ENCODE measurements at regions not wholly inside any gene's neighbourhood (a gene's known extent, or its start where the extent isn't known, plus 50 kb on each side); places are given as distances from the start of the nearest gene placed in this dataset.

DNA sequence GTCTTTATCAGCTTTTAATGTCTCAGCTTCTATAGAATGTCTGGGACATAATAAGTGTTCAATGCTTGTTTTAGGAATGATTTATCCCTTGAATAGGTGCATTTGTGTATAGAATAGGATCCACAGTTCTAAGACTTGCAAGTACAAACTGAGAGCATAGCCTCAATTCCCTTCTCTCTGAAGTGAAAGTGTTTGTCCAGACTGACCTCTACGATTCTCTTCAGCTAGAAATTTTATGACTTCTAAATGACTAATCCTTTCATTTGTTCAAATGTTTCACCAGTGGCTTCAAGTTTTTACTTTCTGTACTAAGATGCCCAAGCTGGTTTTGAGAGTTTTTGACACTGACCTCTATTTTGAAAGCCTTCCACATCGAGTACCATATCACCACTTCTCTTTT, 608.2 kb upstream of the ADGRL4 start:
- Histone ChIP-seq H3K9me3 (ENCODE audit: control insufficient read depth in 4 of 4, insufficient read depth in 3 of 4, low read length in 3 of 4) (no peaks in the 10 kb centered on the region), H3K4me3 (no peak overlapping the region), H3K36me3 (ENCODE audit: control insufficient read depth in 4 of 4, insufficient read depth in 4 of 4, low read length in 4 of 4) (no peaks in the 10 kb centered on the region), H3K27me3 (ENCODE audit: control insufficient read depth in 3 of 3, insufficient read depth in 3 of 3, low read length in 2 of 3) (no peaks in the 10 kb centered on the region), H3K27ac (ENCODE audit: low read depth in 1 of 2, low read length in 1 of 2) (no peak overlapping the region), H3K4me1 (ENCODE audit: control insufficient read depth in 5 of 5, insufficient read depth in 5 of 5, low read length in 5 of 5) (no peaks in the 10 kb centered on the region), H3K9ac (ENCODE audit: insufficient read depth in 1 of 2, low read length in 2 of 2) (no peak overlapping the region)
- no peak for DNase-seq
- TF ChIP-seq, protein P1, sequence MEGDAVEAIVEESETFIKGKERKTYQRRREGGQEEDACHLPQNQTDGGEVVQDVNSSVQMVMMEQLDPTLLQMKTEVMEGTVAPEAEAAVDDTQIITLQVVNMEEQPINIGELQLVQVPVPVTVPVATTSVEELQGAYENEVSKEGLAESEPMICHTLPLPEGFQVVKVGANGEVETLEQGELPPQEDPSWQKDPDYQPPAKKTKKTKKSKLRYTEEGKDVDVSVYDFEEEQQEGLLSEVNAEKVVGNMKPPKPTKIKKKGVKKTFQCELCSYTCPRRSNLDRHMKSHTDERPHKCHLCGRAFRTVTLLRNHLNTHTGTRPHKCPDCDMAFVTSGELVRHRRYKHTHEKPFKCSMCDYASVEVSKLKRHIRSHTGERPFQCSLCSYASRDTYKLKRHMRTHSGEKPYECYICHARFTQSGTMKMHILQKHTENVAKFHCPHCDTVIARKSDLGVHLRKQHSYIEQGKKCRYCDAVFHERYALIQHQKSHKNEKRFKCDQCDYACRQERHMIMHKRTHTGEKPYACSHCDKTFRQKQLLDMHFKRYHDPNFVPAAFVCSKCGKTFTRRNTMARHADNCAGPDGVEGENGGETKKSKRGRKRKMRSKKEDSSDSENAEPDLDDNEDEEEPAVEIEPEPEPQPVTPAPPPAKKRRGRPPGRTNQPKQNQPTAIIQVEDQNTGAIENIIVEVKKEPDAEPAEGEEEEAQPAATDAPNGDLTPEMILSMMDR (IDR thresholded peaks at IDR 0.05; ENCODE audit: control extremely low read depth, extremely low read depth): no peak
- ATAC-seq (ENCODE audit: insufficient read depth, low FRiP score): no peak
- 54 to 56% methylated on average over 2 of the region's 2 CpGs for WGBS, 2 donors

DNA sequence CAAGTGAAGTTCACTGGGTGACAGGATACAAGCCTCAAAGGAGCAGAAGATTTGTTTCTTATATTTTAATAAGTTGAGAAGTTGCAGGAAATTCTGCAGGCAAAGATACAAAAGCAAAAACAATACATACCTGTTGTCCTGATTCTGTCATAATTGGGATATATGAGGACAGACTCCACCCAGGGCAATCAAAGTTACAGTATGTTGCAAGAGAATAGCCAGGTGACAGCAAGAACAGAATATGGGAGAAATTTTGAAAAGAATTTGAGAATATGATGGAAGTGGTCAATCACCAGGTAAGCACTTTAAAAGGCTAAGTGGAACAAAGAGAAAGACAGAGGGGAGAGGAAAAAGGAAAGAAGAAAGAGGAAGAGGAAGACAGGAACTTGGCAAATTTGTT, 607.6 kb upstream of the ADGRL4 start:
- H3K9ac ChIP-seq (ENCODE audit: insufficient read depth in 1 of 2, low read length in 2 of 2): no peak overlapping the region
- no peaks in the 10 kb centered on the region for H3K36me3 ChIP-seq (ENCODE audit: control insufficient read depth in 4 of 4, insufficient read depth in 4 of 4, low read length in 4 of 4)
- H3K27me3 ChIP-seq (ENCODE audit: control insufficient read depth in 3 of 3, insufficient read depth in 3 of 3, low read length in 2 of 3): no peaks in the 10 kb centered on the region
- H3K9me3 ChIP-seq (ENCODE audit: control insufficient read depth in 4 of 4, insufficient read depth in 3 of 4, low read length in 3 of 4): no peaks in the 10 kb centered on the region
- H3K27ac ChIP-seq (ENCODE audit: low read depth in 1 of 2, low read length in 1 of 2): no peak overlapping the region
- ATAC-seq (ENCODE audit: insufficient read depth, low FRiP score) (no peak), DNase-seq (no peak)
- no peak overlapping the region for H3K4me3 ChIP-seq
- H3K4me1 ChIP-seq (ENCODE audit: control insufficient read depth in 5 of 5, insufficient read depth in 5 of 5, low read length in 5 of 5): no peaks in the 10 kb centered on the region
- TF ChIP-seq, protein P1 (IDR thresholded peaks at IDR 0.05; ENCODE audit: control extremely low read depth, extremely low read depth): no peak

DNA sequence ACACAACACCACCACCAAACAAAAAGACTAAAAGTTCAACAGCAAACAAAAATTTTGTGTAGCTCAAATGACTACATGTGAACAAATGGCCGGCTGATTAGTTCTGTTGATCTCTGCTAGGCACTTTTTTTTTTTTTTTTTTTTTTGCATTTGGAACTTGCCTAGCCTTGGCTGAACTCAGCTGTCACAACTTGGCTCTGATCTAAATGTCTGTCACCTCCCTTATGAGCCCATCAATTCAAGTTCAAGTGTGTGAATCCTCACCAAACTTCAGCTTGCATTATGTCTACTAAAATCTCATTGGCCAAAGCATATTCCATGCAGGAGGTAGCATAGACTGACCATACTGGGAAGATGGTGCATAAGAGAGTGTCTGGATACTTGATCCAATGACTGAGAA, 606.5 kb upstream of the ADGRL4 start:
- Histone ChIP-seq H3K4me1 (ENCODE audit: control insufficient read depth in 5 of 5, insufficient read depth in 5 of 5, low read length in 5 of 5) (no peaks in the 10 kb centered on the region), H3K9me3 (ENCODE audit: control insufficient read depth in 4 of 4, insufficient read depth in 3 of 4, low read length in 3 of 4) (no peaks in the 10 kb centered on the region), H3K4me3 (no peak overlapping the region), H3K36me3 (ENCODE audit: control insufficient read depth in 4 of 4, insufficient read depth in 4 of 4, low read length in 4 of 4) (no peaks in the 10 kb centered on the region), H3K27me3 (ENCODE audit: control insufficient read depth in 3 of 3, insufficient read depth in 3 of 3, low read length in 2 of 3) (no peaks in the 10 kb centered on the region), H3K27ac (ENCODE audit: low read depth in 1 of 2, low read length in 1 of 2) (no peak overlapping the region), H3K9ac (ENCODE audit: insufficient read depth in 1 of 2, low read length in 2 of 2) (no peak overlapping the region)
- TF ChIP-seq, protein P1 (IDR thresholded peaks at IDR 0.05; ENCODE audit: control extremely low read depth, extremely low read depth): no peak
- ATAC-seq (ENCODE audit: insufficient read depth, low FRiP score): no peak
- no peak for DNase-seq
- 0% methylated on average over 1 of the region's 1 CpG for WGBS, 2 donors

DNA sequence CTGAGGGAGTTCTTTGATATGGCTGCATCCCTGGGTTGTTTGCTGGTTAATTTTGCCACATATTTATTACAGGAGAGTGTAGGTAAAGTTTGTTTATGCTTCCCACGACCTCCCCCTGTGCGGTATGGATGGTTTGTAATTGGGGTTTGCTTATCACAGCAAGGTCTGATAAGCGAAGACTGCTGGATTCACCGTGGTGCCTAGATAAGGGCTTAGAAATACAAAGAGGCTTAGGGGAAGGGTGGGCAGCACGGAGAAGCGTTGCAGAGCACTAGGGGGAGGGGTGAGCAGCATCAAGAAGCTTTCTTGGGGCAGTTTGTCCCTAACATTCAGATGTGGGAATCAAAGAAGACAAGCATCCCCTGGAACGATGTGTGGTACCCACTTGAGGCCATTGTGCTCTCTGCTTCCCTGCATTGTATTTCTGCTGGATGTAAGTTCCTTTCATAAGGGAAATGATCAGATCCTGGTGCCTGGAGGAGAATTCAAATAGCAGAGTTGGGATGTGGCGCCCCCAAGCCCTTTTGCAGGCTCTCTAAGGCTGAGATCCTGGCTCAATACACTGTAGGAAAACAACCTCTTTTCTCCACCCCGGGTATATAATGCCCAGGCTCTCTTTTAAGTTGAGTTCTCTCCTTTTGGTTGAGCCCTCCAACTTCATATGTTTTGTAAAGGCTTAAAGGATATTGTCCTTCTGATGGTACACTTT, 598.1 kb upstream of the ADGRL4 start:
- Histone ChIP-seq H3K27me3 (ENCODE audit: control insufficient read depth in 3 of 3, insufficient read depth in 3 of 3, low read length in 2 of 3) (no peaks in the 10 kb centered on the region), H3K4me3 (no peak overlapping the region), H3K27ac (ENCODE audit: low read depth in 1 of 2, low read length in 1 of 2) (no peak overlapping the region), H3K4me1 (ENCODE audit: control insufficient read depth in 5 of 5, insufficient read depth in 5 of 5, low read length in 5 of 5) (no peaks in the 10 kb centered on the region), H3K36me3 (ENCODE audit: control insufficient read depth in 4 of 4, insufficient read depth in 4 of 4, low read length in 4 of 4) (no peaks in the 10 kb centered on the region), H3K9me3 (ENCODE audit: control insufficient read depth in 4 of 4, insufficient read depth in 3 of 4, low read length in 3 of 4) (peaks cover 0 to 4% (median 2%) of the 10 kb centered on the region in 4 donors), H3K9ac (ENCODE audit: insufficient read depth in 1 of 2, low read length in 2 of 2) (no peak overlapping the region)
- TF ChIP-seq, protein P1 (IDR thresholded peaks at IDR 0.05; ENCODE audit: control extremely low read depth, extremely low read depth): no peak
- ATAC-seq (ENCODE audit: insufficient read depth, low FRiP score): no peak
- 51 to 53% methylated on average over 9 of the region's 9 CpGs for WGBS, 2 donors
- DNase-seq: no peak

Measured in lung (tissue), 11 donors.